Endothelial cell of umbilical vein (primary cell): ENCODE measurements at regions not wholly inside any gene's neighbourhood (a gene's known extent, or its start where the extent isn't known, plus 50 kb on each side); places are given as distances from the start of the nearest gene placed in this dataset.

Experiments
- CTCF ChIP-seq, 2 donors: IDR thresholded peaks; 1 replicate in 1 of 2; 2 replicates in 1 of 2; pipeline ENCODE4 v1.5.1; 2011; ENCODE audit warnings: low read length in 2 of 2, mild to moderate bottlenecking in 2 of 2, moderate library complexity in 2 of 2, control low read depth in 1 of 2, inconsistent platforms in 1 of 2, low read depth in 1 of 2; ENCODE audit not compliant: insufficient read depth in 1 of 2; ENCODE audit errors: extremely low read depth in 1 of 2
- EZH2 ChIP-seq: IDR thresholded peaks from 2 replicates; pipeline ENCODE4 v1.6.1; 2012; ENCODE audit warnings: borderline replicate concordance, low read depth, mild to moderate bottlenecking, moderate library complexity, low read length, inconsistent platforms; ENCODE audit not compliant: severe bottlenecking
- FOS ChIP-seq: IDR thresholded peaks from 2 replicates; pipeline ENCODE4 v1.6.1; 2011; ENCODE audit warnings: mild to moderate bottlenecking, low read length, moderate library complexity, borderline replicate concordance; ENCODE audit not compliant: insufficient read depth
- JUN ChIP-seq: IDR thresholded peaks from 2 replicates; pipeline ENCODE4 v1.6.1; 2011; ENCODE audit warnings: borderline replicate concordance, low read depth; ENCODE audit not compliant: insufficient read length, insufficient read depth
- MYC ChIP-seq: IDR thresholded peaks from one replicate; pipeline ENCODE4 v1.6.1; 2011; ENCODE audit warnings: mild to moderate bottlenecking, low read depth, low read length
- POLR2A ChIP-seq: IDR thresholded peaks from 2 replicates; pipeline ENCODE4 v1.6.1; 2012; ENCODE audit warnings: low read depth, mild to moderate bottlenecking, control low read depth, low read length

- TF ChIP-seq CTCF (IDR thresholded peaks at IDR 0.05; ENCODE audit: extremely low read depth in 1 of 2, insufficient read depth in 1 of 2, low read depth in 1 of 2, low read length in 2 of 2): no peak
- no peak for TF ChIP-seq MYC
- no peak for TF ChIP-seq EZH2
- no peak for TF ChIP-seq JUN
- no peak for TF ChIP-seq FOS
- TF ChIP-seq POLR2A: no peak
Observed at GRCh38 chr2:72062336-72062735, 85.3 kb downstream of the CYP26B1 start.
